Astrocyte of the cerebellum (primary cell): ENCODE measurements at regions not wholly inside any gene's neighbourhood (a gene's known extent, or its start where the extent isn't known, plus 50 kb on each side); places are given as distances from the start of the nearest gene placed in this dataset.

ENCODE experiments used
- DNase-seq: peaks from one replicate; pipeline ENCODE4 v3.0.0-alpha.2; 2011; ENCODE audit warnings: low read depth
- H3K4me3 ChIP-seq: 2 replicates; pipeline ENCODE4 v1.5.1; 2011; ENCODE audit warnings: mild to moderate bottlenecking, low read depth, low read length, moderate library complexity
- in situ Hi-C: cut with HindIII; loops from 2 replicates; pipeline ENCODE4 v1.10.0; 2017; ENCODE audit warnings: low sequenced_read_pairs
- TF ChIP-seq, protein P1 (sequence below): IDR thresholded peaks from 2 replicates; pipeline ENCODE4 v1.5.1; 2012; ENCODE audit warnings: low read length, low read depth, moderate library complexity, mild to moderate bottlenecking; ENCODE audit errors: missing control alignments

DNA sequence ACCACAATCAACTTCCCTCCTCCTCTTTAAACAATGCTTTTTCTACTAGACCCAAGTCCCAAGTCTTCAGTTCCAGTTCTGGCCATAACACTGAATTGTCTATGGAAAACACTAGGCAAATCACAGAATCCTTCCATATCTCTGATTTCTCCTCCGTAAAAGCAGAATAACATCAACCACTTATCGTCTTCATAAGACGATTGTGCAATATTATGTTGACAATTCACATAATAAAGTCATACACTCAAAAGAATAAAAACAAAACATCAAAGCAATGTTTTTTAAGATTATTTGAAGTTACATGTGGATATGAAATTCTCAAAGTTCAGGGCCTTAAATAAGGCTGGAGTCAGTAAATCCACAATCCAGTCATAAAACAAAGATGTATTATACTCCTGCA, 84.4 kb downstream of the MTERF1 start:
- TF ChIP-seq, protein P1, sequence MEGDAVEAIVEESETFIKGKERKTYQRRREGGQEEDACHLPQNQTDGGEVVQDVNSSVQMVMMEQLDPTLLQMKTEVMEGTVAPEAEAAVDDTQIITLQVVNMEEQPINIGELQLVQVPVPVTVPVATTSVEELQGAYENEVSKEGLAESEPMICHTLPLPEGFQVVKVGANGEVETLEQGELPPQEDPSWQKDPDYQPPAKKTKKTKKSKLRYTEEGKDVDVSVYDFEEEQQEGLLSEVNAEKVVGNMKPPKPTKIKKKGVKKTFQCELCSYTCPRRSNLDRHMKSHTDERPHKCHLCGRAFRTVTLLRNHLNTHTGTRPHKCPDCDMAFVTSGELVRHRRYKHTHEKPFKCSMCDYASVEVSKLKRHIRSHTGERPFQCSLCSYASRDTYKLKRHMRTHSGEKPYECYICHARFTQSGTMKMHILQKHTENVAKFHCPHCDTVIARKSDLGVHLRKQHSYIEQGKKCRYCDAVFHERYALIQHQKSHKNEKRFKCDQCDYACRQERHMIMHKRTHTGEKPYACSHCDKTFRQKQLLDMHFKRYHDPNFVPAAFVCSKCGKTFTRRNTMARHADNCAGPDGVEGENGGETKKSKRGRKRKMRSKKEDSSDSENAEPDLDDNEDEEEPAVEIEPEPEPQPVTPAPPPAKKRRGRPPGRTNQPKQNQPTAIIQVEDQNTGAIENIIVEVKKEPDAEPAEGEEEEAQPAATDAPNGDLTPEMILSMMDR = no peak
- DNase-seq = no peak
- in situ Hi-C loops = no loop called here
- H3K4me3 ChIP-seq = no peak overlapping the region

DNA sequence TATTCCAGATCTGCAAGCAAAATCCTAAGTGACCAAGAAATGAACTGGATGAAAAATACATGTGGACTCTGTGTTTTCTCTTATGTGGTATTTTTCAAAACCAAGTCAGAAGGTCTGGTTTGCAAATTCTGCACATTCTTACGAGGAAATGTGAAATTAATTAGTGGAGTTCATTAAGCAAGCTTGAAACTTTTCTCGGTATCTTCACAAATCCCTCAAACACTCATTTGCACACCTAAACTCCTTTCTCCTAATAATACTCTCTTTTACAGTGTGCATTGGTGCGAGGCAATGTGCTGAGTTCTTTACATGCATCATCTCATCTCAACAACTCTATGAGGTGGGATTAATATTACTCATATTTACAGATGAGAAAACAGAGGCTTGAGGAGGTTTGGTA, 82.1 kb downstream of the MTERF1 start:
- TF ChIP-seq, protein P1 = no peak
- H3K4me3 ChIP-seq = no peak overlapping the region
- DNase-seq = no peak
- in situ Hi-C loops = no loop called here

DNA sequence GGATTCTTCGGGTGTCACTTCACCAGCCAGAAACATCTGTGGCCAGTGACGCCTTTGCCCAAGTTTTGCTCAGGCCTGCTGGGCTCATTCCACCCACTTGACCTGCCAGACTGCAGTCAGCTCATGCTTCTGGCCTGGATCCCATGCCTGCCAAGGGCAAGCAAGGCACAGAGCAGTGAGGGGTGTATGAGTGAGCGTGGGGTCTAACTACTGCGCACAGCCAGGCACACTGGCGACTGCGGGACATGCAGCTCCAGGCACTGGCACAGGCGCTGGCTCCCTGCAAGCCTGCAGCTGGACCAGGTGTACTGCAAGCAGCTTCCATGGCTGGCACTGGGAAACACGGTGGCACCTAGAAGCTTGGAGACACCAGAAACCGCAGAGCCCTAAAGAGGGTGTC, 80.1 kb downstream of the MTERF1 start:
- in situ Hi-C loops = no loop called here
- DNase-seq = no peak
- no peak overlapping the region for H3K4me3 ChIP-seq
- TF ChIP-seq, protein P1 = no peak

DNA sequence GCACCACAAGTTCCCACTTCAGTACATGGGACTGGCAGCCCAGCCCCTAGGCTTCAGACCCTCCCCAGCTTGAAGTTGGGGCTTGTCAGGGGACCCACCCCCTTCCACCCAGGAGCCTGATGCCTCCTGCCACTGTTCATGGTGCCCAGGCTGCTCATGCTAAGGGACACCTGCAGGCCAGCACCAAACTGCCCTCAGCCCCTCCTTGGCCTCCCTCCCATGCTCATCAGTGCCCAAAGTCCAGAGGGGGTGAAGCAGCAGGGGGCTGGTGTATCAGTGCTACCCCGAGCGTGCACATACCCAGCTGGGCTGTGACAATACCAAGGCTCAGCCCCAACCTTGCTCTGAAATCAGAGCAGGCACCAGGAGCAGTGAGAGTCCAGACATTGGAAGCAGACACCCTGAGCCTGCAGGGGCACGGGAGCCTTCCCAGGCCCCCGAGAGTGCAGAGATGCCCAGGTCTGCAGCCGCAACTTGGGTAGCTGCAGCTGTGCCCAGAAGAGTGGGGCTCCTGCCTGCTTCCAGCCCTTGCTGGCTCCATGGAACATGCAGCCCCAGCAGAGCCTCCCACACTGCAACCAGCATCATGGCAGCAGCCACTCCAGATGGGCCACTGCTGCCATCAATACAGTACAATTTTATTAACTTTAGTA, 79.0 kb downstream of the MTERF1 start:
- no peak overlapping the region for H3K4me3 ChIP-seq
- in situ Hi-C loops = no loop called here
- TF ChIP-seq, protein P1 = no peak
- DNase-seq = no peak

DNA sequence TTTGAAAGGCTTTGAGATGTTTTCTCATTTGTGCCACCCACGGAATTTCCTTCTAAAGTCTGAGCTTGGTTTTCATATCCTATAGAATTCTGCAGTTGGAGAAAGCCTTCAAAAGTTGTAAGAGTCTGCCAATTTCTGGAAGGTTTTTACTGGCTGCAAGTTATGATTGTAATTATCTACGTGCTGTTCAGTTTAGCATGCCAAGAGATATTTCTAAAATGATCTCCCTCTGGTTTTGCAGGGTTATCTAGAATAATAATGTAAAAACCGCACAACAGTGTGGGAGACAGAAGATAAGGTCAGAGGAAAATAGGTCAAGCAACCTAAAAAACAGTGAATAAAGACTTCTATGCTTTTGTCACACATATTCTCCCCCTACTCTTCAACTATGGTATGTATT, 69.3 kb downstream of the MTERF1 start:
- no peak for DNase-seq
- in situ Hi-C loops = no loop called here
- H3K4me3 ChIP-seq = no peak overlapping the region
- TF ChIP-seq, protein P1 = no peak

DNA sequence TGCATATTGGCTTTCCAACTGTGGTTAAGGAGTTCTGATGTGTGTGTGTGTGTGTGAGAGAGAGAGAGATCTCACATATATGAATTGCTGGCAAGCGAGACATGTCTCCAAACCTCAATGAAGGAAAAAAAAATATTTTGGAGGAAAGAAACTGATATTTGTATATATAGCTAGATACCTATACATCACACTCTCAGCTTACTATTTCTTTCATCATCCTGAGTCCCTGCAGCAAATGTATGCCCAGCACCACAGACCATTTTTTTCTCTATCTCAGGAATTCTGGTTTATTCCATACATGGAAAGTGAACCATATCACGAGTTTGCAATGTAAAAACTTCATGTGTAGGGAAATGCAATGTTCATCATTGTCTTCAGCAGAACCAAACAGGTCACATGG, 68.9 kb downstream of the MTERF1 start:
- no peak for DNase-seq
- H3K4me3 ChIP-seq = no peak overlapping the region
- in situ Hi-C loops = no loop called here
- TF ChIP-seq, protein P1 = no peak
